GM21723 (cell line): ENCODE measurements at regions not wholly inside any gene's neighbourhood (a gene's known extent, or its start where the extent isn't known, plus 50 kb on each side); places are given as distances from the start of the nearest gene placed in this dataset.
"Not testable (repeated sequence)": the region's sequence is repeated elsewhere in the genome, so short reads cannot be mapped to it uniquely, and the experiment has no call there.

Source experiments
- ATAC-seq: cut with Tn5 transposase; IDR thresholded peaks from one replicate; pipeline ENCODE4 v1.9.1; 2021; ENCODE audit warnings: mild to moderate bottlenecking, moderate library complexity; ENCODE audit not compliant: unreplicated experiment

GRCh38 chr6:133786016-133786415, 102.9 kb upstream of the TCF21 start:
- no peak for ATAC-seq

GRCh38 chr6:133787122-133787521, 101.8 kb upstream of the TCF21 start:
- ATAC-seq: no peak

- ATAC-seq: no peak
Observed at GRCh38 chr6:133787859-133788505, 100.9 kb upstream of the TCF21 start.

GRCh38 chr6:133788556-133788955, 100.4 kb upstream of the TCF21 start:
- no peak for ATAC-seq

GRCh38 chr6:133789449-133789848, 99.5 kb upstream of the TCF21 start:
- ATAC-seq: not testable (repeated sequence)

- not testable (repeated sequence) for ATAC-seq
Observed at GRCh38 chr6:133790756-133791155, 98.2 kb upstream of the TCF21 start.

- ATAC-seq: not testable (repeated sequence)
Observed at GRCh38 chr6:133795051-133795450, 93.9 kb upstream of the TCF21 start.

- no peak for ATAC-seq
Observed at GRCh38 chr6:133796235-133796634, 92.7 kb upstream of the TCF21 start.

- ATAC-seq: no peak
Observed at GRCh38 chr6:133799043-133799442, 89.9 kb upstream of the TCF21 start.

- ATAC-seq: no peak
Observed at GRCh38 chr6:133802861-133803260, 86.1 kb upstream of the TCF21 start.

- no peak for ATAC-seq
Observed at GRCh38 chr6:133804265-133804664, 84.6 kb upstream of the TCF21 start.

- no peak for ATAC-seq
Observed at GRCh38 chr6:133805876-133806275, 83.0 kb upstream of the TCF21 start.

GRCh38 chr6:133806382-133807140, 82.4 kb upstream of the TCF21 start:
- no peak for ATAC-seq

GRCh38 chr6:133807501-133807900, 81.4 kb upstream of the TCF21 start:
- no peak for ATAC-seq

- no peak for ATAC-seq
Observed at GRCh38 chr6:133809406-133809805, 79.5 kb upstream of the TCF21 start.

- ATAC-seq: no peak
Observed at GRCh38 chr6:133811557-133811956, 77.4 kb upstream of the TCF21 start.

- not testable (repeated sequence) for ATAC-seq
Observed at GRCh38 chr6:133812446-133812845, 76.5 kb upstream of the TCF21 start.

- ATAC-seq: no peak
Observed at GRCh38 chr6:133814238-133814637, 74.7 kb upstream of the TCF21 start.

- no peak for ATAC-seq
Observed at GRCh38 chr6:133814797-133815196, 74.1 kb upstream of the TCF21 start.

GRCh38 chr6:133815313-133815712, 73.6 kb upstream of the TCF21 start:
- ATAC-seq: no peak

- no peak for ATAC-seq
Observed at GRCh38 chr6:133816171-133816570, 72.7 kb upstream of the TCF21 start.

- peak; percentile 77 for ATAC-seq
Observed at GRCh38 chr6:133817460-133818047, 71.4 kb upstream of the TCF21 start.
